MM.1S (cell line): ENCODE measurements at regions not wholly inside any gene's neighbourhood (a gene's known extent, or its start where the extent isn't known, plus 50 kb on each side); places are given as distances from the start of the nearest gene placed in this dataset.
A peak's percentile ranks its signal among the peaks of the same experiment; 100 is the strongest.
"Not testable (repeated sequence)": the region's sequence is repeated elsewhere in the genome, so short reads cannot be mapped to it uniquely, and the experiment has no call there.

Experiments used
- DNase-seq: peaks from one replicate; pipeline ENCODE4 v3.0.0-alpha.2; 2015
- H2AFZ ChIP-seq: fragments of 300-600 bp; sonication (generic); 2 replicates; pipeline ENCODE4 v1.6.0; 2016; ENCODE audit warnings: antibody characterized with exemption, low read length
- H3F3A ChIP-seq: fragments of 300-600 bp; sonication (generic); 2 replicates; pipeline ENCODE4 v1.6.1; 2016; ENCODE audit warnings: mild to moderate bottlenecking, antibody characterized with exemption, low read length, moderate library complexity, mixed read lengths; ENCODE audit not compliant: insufficient read depth
- H3K27ac ChIP-seq: fragments of 300-600 bp; sonication (generic); 2 replicates; pipeline ENCODE4 v1.5.1; 2016; ENCODE audit warnings: mild to moderate bottlenecking, low read length
- H3K27me3 ChIP-seq: fragments of 300-600 bp; sonication (generic); replicated peaks from 2 replicates; pipeline ENCODE4 v1.6.0; 2016; ENCODE audit warnings: low read length; ENCODE audit not compliant: insufficient read depth
- H3K36me3 ChIP-seq: fragments of 300-600 bp; sonication (generic); replicated peaks from 2 replicates; pipeline ENCODE4 v1.6.1; 2016; ENCODE audit warnings: mild to moderate bottlenecking, low read length, mixed read lengths; ENCODE audit not compliant: insufficient read depth
- H3K4me1 ChIP-seq: fragments of 300-600 bp; sonication (generic); 2 replicates; pipeline ENCODE4 v1.6.1; 2016; ENCODE audit warnings: low read length, mixed read lengths
- H3K4me2 ChIP-seq: fragments of 300-600 bp; sonication (generic); 2 replicates; pipeline ENCODE4 v1.6.0; 2016; ENCODE audit warnings: low read depth, low read length
- H3K4me3 ChIP-seq: fragments of 300-600 bp; sonication (generic); 2 replicates; pipeline ENCODE4 v1.5.1; 2016; ENCODE audit warnings: low read length, mixed read lengths
- H3K79me2 ChIP-seq: fragments of 300-600 bp; sonication (generic); 2 replicates; pipeline ENCODE4 v1.6.1; 2016; ENCODE audit warnings: mixed run types, low read length, mixed read lengths
- H3K9ac ChIP-seq: fragments of 300-600 bp; sonication (generic); 2 replicates; pipeline ENCODE4 v1.6.1; 2016; ENCODE audit warnings: low read length, mixed read lengths
- H3K9me2 ChIP-seq: fragments of 300-600 bp; sonication (generic); replicated peaks from 2 replicates; pipeline ENCODE4 v1.6.1; 2016; ENCODE audit warnings: mild to moderate bottlenecking, low read length, mixed read lengths; ENCODE audit not compliant: insufficient read depth
- H3K9me3 ChIP-seq: fragments of 300-600 bp; sonication (generic); replicated peaks from 2 replicates; pipeline ENCODE4 v1.6.1; 2016; ENCODE audit warnings: mild to moderate bottlenecking, low read length, mixed read lengths; ENCODE audit not compliant: insufficient read depth
- H4K20me1 ChIP-seq: fragments of 300-600 bp; sonication (generic); 2 replicates; pipeline ENCODE4 v1.6.1; 2016; ENCODE audit warnings: mild to moderate bottlenecking, low read length, moderate library complexity, mixed read lengths; ENCODE audit not compliant: insufficient read depth
- CTCF ChIP-seq: fragments of 300-600 bp; sonication (generic); IDR thresholded peaks from 2 replicates; pipeline ENCODE4 v1.5.1; 2016; ENCODE audit warnings: antibody characterized with exemption, low read length, mixed read lengths
- EZH2 ChIP-seq: fragments of 300-600 bp; sonication (generic); optimal IDR thresholded peaks from 2 replicates; pipeline ENCODE3; 2017; ENCODE audit warnings: low read depth, mild to moderate bottlenecking, antibody characterized with exemption, low read length, mixed read lengths
- EZH2phosphoT487 ChIP-seq: fragments of 300-600 bp; sonication (generic); IDR thresholded peaks from 2 replicates; pipeline ENCODE4 v1.6.1; 2018; ENCODE audit warnings: antibody characterized with exemption, low read length

- H3K9ac ChIP-seq, result no peak overlapping the region
- no peaks in the 10 kb centered on the region for H3K9me3 ChIP-seq
- no peak for TF ChIP-seq EZH2phosphoT487
- no peak for TF ChIP-seq CTCF
- no peak for TF ChIP-seq EZH2
- H3K27me3 ChIP-seq, result no peaks in the 10 kb centered on the region
- H3K4me1 ChIP-seq, result no peaks in the 10 kb centered on the region
- H2AFZ ChIP-seq, result no peak overlapping the region
- no peak overlapping the region for H3K27ac ChIP-seq
- H3K36me3 ChIP-seq, result no peaks in the 10 kb centered on the region
- H4K20me1 ChIP-seq, result no peaks in the 10 kb centered on the region
- H3K79me2 ChIP-seq, result no peaks in the 10 kb centered on the region
- DNase-seq, result no peak
- H3K4me2 ChIP-seq, result no peak overlapping the region
- H3K4me3 ChIP-seq, result no peak overlapping the region
- no peaks in the 10 kb centered on the region for H3F3A ChIP-seq
- no peaks in the 10 kb centered on the region for H3K9me2 ChIP-seq
Measured at GRCh38 chr5:100708645-100709171, 173.5 kb downstream of the FAM174A start.

- no peak overlapping the region for H3K27ac ChIP-seq
- H3K9me3 ChIP-seq, result no peaks in the 10 kb centered on the region
- H3K27me3 ChIP-seq, result no peaks in the 10 kb centered on the region
- DNase-seq, result no peak
- no peak overlapping the region for H3K9ac ChIP-seq
- no peaks in the 10 kb centered on the region for H3K9me2 ChIP-seq
- H3K79me2 ChIP-seq, result no peaks in the 10 kb centered on the region
- H3K4me3 ChIP-seq, result no peak overlapping the region
- H3K4me1 ChIP-seq, result no peaks in the 10 kb centered on the region
- TF ChIP-seq EZH2, result no peak
- no peak for TF ChIP-seq CTCF
- no peak for TF ChIP-seq EZH2phosphoT487
- no peak overlapping the region for H2AFZ ChIP-seq
- H3K4me2 ChIP-seq, result no peak overlapping the region
- no peaks in the 10 kb centered on the region for H3F3A ChIP-seq
- H3K36me3 ChIP-seq, result no peaks in the 10 kb centered on the region
- H4K20me1 ChIP-seq, result no peaks in the 10 kb centered on the region
Measured at GRCh38 chr5:100709771-100710170, 174.6 kb downstream of the FAM174A start.

GRCh38 chr5:100714780-100715179 is 179.6 kb downstream of the FAM174A start:
- H3K9me2 ChIP-seq, H4K20me1 ChIP-seq, H3K27me3 ChIP-seq, H3K4me3 ChIP-seq, H2AFZ ChIP-seq, H3K27ac ChIP-seq, H3K4me1 ChIP-seq, H3F3A ChIP-seq, H3K9ac ChIP-seq, H3K79me2 ChIP-seq, H3K36me3 ChIP-seq, H3K9me3 ChIP-seq: not testable (repeated sequence)
- H3K4me2 ChIP-seq, result peak overlapping the region; percentile 21; the same call in 1 of the 2 replicates
- peak; percentile 39 for DNase-seq

GRCh38 chr5:100722657-100723056 is 180.4 kb downstream of the ST8SIA4 start:
- H3K79me2 ChIP-seq, result no peaks in the 10 kb centered on the region
- no peaks in the 10 kb centered on the region for H3K4me1 ChIP-seq
- no peaks in the 10 kb centered on the region for H3K9me3 ChIP-seq
- no peaks in the 10 kb centered on the region for H3K9me2 ChIP-seq
- TF ChIP-seq EZH2phosphoT487, result no peak
- no peak for TF ChIP-seq EZH2
- no peak for TF ChIP-seq CTCF
- H3K4me2 ChIP-seq, result no peak overlapping the region
- no peak overlapping the region for H3K4me3 ChIP-seq
- no peak overlapping the region for H2AFZ ChIP-seq
- no peak for DNase-seq
- no peaks in the 10 kb centered on the region for H4K20me1 ChIP-seq
- H3K9ac ChIP-seq, result no peak overlapping the region
- H3K27me3 ChIP-seq, result no peaks in the 10 kb centered on the region
- H3K27ac ChIP-seq, result no peak overlapping the region
- H3F3A ChIP-seq, result no peaks in the 10 kb centered on the region
- no peaks in the 10 kb centered on the region for H3K36me3 ChIP-seq
